Endothelial cell of umbilical vein (primary cell): ENCODE measurements at regions not wholly inside any gene's neighbourhood (a gene's known extent, or its start where the extent isn't known, plus 50 kb on each side); places are given as distances from the start of the nearest gene placed in this dataset.

Experiments
- BruUV-seq: library from RNA; stranded (reverse); fragments of 400-500 nt; replicated peaks from 2 replicates; lab custom pipeline; 2021; lab: Mats Ljungman, UMichigan
- CTCF ChIA-PET: fragments of 300-600, 350-600 bp; sonication (Branson Sonifier 250); formaldehyde crosslinking; loops from one replicate; lab custom pipeline; 2021; ENCODE audit warnings: antibody characterized with exemption, inconsistent platforms; lab: Charles Lee
- POLR2A ChIA-PET: fragments of 300-600, 350-600 bp; sonication (Branson Sonifier 250); formaldehyde crosslinking; loops from one replicate; lab custom pipeline; 2021; ENCODE audit warnings: antibody characterized with exemption, inconsistent platforms; lab: Charles Lee
- DNase-seq: peaks from one replicate; pipeline ENCODE4 v3.0.0-alpha.2; 2011; ENCODE audit warnings: low read depth, low spot score
- FAIRE-seq: peaks from 2 replicates; lab custom pipeline; 2011; peaks lifted over from hg19 to GRCh38; lab: Jason Lieb, UNC
- H2AFZ ChIP-seq: 2 replicates; pipeline ENCODE4 v1.6.0; 2012; ENCODE audit warnings: low read depth, low read length, control low read depth, inconsistent platforms
- H3K27ac ChIP-seq: 2 replicates; pipeline ENCODE4 v1.5.1; 2011; ENCODE audit warnings: low read depth, mild to moderate bottlenecking, control low read depth, low read length, moderate library complexity; ENCODE audit not compliant: insufficient read depth
- H3K27me3 ChIP-seq, 2 experiments: 2 replicates each; pipeline versions ENCODE4 v1.6.0 to v1.6.1; 2011; ENCODE audit warnings: low read length in 2 of 2, mixed read lengths in 1 of 2; ENCODE audit not compliant: control insufficient read depth in 2 of 2, insufficient read depth in 2 of 2
- H3K36me3 ChIP-seq, 2 experiments: 2 replicates in 1 of 2; 3 replicates in 1 of 2; pipeline ENCODE4 v1.5.1; 2011; ENCODE audit warnings: low read length in 2 of 2, mild to moderate bottlenecking in 1 of 2, moderate library complexity in 1 of 2; ENCODE audit not compliant: control insufficient read depth in 2 of 2, insufficient read depth in 2 of 2; ENCODE audit errors: extremely low read depth in 1 of 2
- H3K4me1 ChIP-seq: 3 replicates; pipeline ENCODE4 v1.5.1; 2011; ENCODE audit warnings: mild to moderate bottlenecking, low read length; ENCODE audit not compliant: control insufficient read depth, insufficient read depth; ENCODE audit errors: extremely low read depth
- H3K4me2 ChIP-seq: 2 replicates; pipeline ENCODE4 v1.6.1; 2011; ENCODE audit warnings: low read length, control low read depth, mixed read lengths; ENCODE audit not compliant: insufficient read depth
- H3K4me3 ChIP-seq, 3 experiments: fragments of 200-600 bp in 1 of 3; sonication (generic), shearing (Covaris generic) in 1 of 3; replicated peaks in 1 of 3; 2 replicates each; pipeline ENCODE4 v1.5.1; 2011 to 2016; ENCODE audit warnings: control low read depth in 3 of 3, low read length in 3 of 3, mild to moderate bottlenecking in 2 of 3, inconsistent platforms in 1 of 3, low read depth in 1 of 3, moderate library complexity in 1 of 3; ENCODE audit not compliant: insufficient read depth in 1 of 3
- H3K79me2 ChIP-seq: 2 replicates; pipeline ENCODE4 v1.6.0; 2012; ENCODE audit warnings: low read length, inconsistent platforms; ENCODE audit not compliant: control insufficient read depth, insufficient read depth
- H3K9ac ChIP-seq: replicated peaks from 2 replicates; pipeline ENCODE3; 2011; ENCODE audit warnings: low read length, control low read depth; ENCODE audit not compliant: insufficient read depth; ENCODE audit errors: extremely low read depth
- H3K9me1 ChIP-seq: replicated peaks from 3 replicates; pipeline ENCODE4 v1.6.0; 2011; ENCODE audit warnings: mild to moderate bottlenecking, low read length; ENCODE audit not compliant: control insufficient read depth, insufficient read depth; ENCODE audit errors: extremely low read depth
- H3K9me3 ChIP-seq: replicated peaks from 2 replicates; pipeline ENCODE4 v1.5.1; 2012; ENCODE audit warnings: low read length, inconsistent platforms; ENCODE audit not compliant: control insufficient read depth, insufficient read depth
- H4K20me1 ChIP-seq: replicated peaks from 2 replicates; pipeline ENCODE3; 2011; ENCODE audit warnings: mild to moderate bottlenecking, low read length; ENCODE audit not compliant: control insufficient read depth, insufficient read depth; ENCODE audit errors: extremely low read depth
- CTCF ChIP-seq, 2 donors: IDR thresholded peaks; 1 replicate in 1 of 2; 2 replicates in 1 of 2; pipeline ENCODE4 v1.5.1; 2011; ENCODE audit warnings: low read length in 2 of 2, mild to moderate bottlenecking in 2 of 2, moderate library complexity in 2 of 2, control low read depth in 1 of 2, inconsistent platforms in 1 of 2, low read depth in 1 of 2; ENCODE audit not compliant: insufficient read depth in 1 of 2; ENCODE audit errors: extremely low read depth in 1 of 2
- EZH2 ChIP-seq: IDR thresholded peaks from 2 replicates; pipeline ENCODE4 v1.6.1; 2012; ENCODE audit warnings: borderline replicate concordance, low read depth, mild to moderate bottlenecking, moderate library complexity, low read length, inconsistent platforms; ENCODE audit not compliant: severe bottlenecking
- FOS ChIP-seq: IDR thresholded peaks from 2 replicates; pipeline ENCODE4 v1.6.1; 2011; ENCODE audit warnings: mild to moderate bottlenecking, low read length, moderate library complexity, borderline replicate concordance; ENCODE audit not compliant: insufficient read depth
- GATA2 ChIP-seq: IDR thresholded peaks from 2 replicates; pipeline ENCODE4 v1.7.0; 2011; ENCODE audit warnings: low read depth, mild to moderate bottlenecking, moderate library complexity, mixed read lengths, low read length; ENCODE audit not compliant: insufficient read length, insufficient read depth
- JUN ChIP-seq: IDR thresholded peaks from 2 replicates; pipeline ENCODE4 v1.6.1; 2011; ENCODE audit warnings: borderline replicate concordance, low read depth; ENCODE audit not compliant: insufficient read length, insufficient read depth
- MAX ChIP-seq: IDR thresholded peaks from 2 replicates; pipeline ENCODE4 v1.6.1; 2011; ENCODE audit not compliant: insufficient read depth, insufficient read length
- MYC ChIP-seq: IDR thresholded peaks from one replicate; pipeline ENCODE4 v1.6.1; 2011; ENCODE audit warnings: mild to moderate bottlenecking, low read depth, low read length
- POLR2A ChIP-seq: IDR thresholded peaks from 2 replicates; pipeline ENCODE4 v1.6.1; 2012; ENCODE audit warnings: low read depth, mild to moderate bottlenecking, control low read depth, low read length
- POLR2AphosphoS5 ChIP-seq: IDR thresholded peaks from 2 replicates; pipeline ENCODE4 v1.6.1; 2012; ENCODE audit warnings: low read depth, mild to moderate bottlenecking, control low read depth, low read length, moderate library complexity; ENCODE audit not compliant: insufficient read depth
- dilution Hi-C: fragments of 300-500 bp; cut with MboI; formaldehyde crosslinking; loops from one replicate; pipeline ENCODE4 v1.15.0; 2019; ENCODE audit warnings: low sequenced_read_pairs; ENCODE audit not compliant: extremely low pct_ligation_motif_present
- intact Hi-C: fragments of 100-400 bp; cut with micrococcal nuclease; formaldehyde crosslinking; loops from one replicate; pipeline ENCODE4 v1.10.0; 2022

- no peak overlapping the region for H3K4me3 ChIP-seq
- no peaks in the 10 kb centered on the region for H3K36me3 ChIP-seq
- H3K9me3 ChIP-seq, result no peaks in the 10 kb centered on the region
- H3K27me3 ChIP-seq, result no peaks in the 10 kb centered on the region
- H3K79me2 ChIP-seq, result no peaks in the 10 kb centered on the region
- H3K27ac ChIP-seq, result no peak overlapping the region
- ChIA-PET CTCF (interaction anchor here (0.8 kb wide), 1 partner anchor 15 kb away, joined by 3 read pairs; no protein-coding TSS in a partner anchor), POLR2A (no interaction called here)
- no peaks in the 10 kb centered on the region for H4K20me1 ChIP-seq
- DNase-seq, result no peak
- no peak overlapping the region for H3K4me2 ChIP-seq
- BruUV-seq, result no TSS peak
- dilution Hi-C loops (no loop called here), intact Hi-C loops (no loop called here)
- H3K9ac ChIP-seq, result no peak overlapping the region
- H3K4me1 ChIP-seq, result no peaks in the 10 kb centered on the region
- no peak for FAIRE-seq
- TF ChIP-seq FOS, result no peak
- no peak for TF ChIP-seq MAX
- TF ChIP-seq POLR2AphosphoS5, result no peak
- no peak for TF ChIP-seq GATA2
- H2AFZ ChIP-seq, result no peak overlapping the region
- H3K9me1 ChIP-seq, result no peaks in the 10 kb centered on the region
Observed at GRCh38 chr1:81006502-81006901, 794.2 kb upstream of the ADGRL2 start.

- CTCF ChIA-PET, result no interaction called here
Observed at GRCh38 chr1:81004011-81004410, 796.7 kb upstream of the ADGRL2 start.

More at GRCh38 chr1:81004011-81004410, 796.7 kb upstream of the ADGRL2 start:
- TF ChIP-seq MYC, result no peak
- no peak for TF ChIP-seq MAX
- TF ChIP-seq POLR2A, result no peak
- TF ChIP-seq POLR2AphosphoS5, result no peak
- TF ChIP-seq FOS, result no peak
- no peak for TF ChIP-seq EZH2
- TF ChIP-seq JUN, result no peak
- no peak for TF ChIP-seq CTCF (IDR thresholded peaks at IDR 0.05; ENCODE audit: extremely low read depth in 1 of 2, insufficient read depth in 1 of 2, low read depth in 1 of 2, low read length in 2 of 2)
- no peak for TF ChIP-seq GATA2
- dilution Hi-C loops, result no loop called here
- no peaks in the 10 kb centered on the region for H4K20me1 ChIP-seq
- no peaks in the 10 kb centered on the region for H3K9me1 ChIP-seq
- no peaks in the 10 kb centered on the region for H3K36me3 ChIP-seq
- H3K79me2 ChIP-seq, result no peaks in the 10 kb centered on the region
- no peak overlapping the region for H3K4me3 ChIP-seq
- H3K27me3 ChIP-seq, result no peaks in the 10 kb centered on the region
- intact Hi-C loops, result no loop called here
- no peak for FAIRE-seq
- no peak overlapping the region for H2AFZ ChIP-seq
- BruUV-seq, result no TSS peak
- no peaks in the 10 kb centered on the region for H3K4me1 ChIP-seq
- DNase-seq, result no peak
- POLR2A ChIA-PET, result no interaction called here
- no peak overlapping the region for H3K27ac ChIP-seq
- no peak overlapping the region for H3K4me2 ChIP-seq
- no peaks in the 10 kb centered on the region for H3K9me3 ChIP-seq
- no peak overlapping the region for H3K9ac ChIP-seq
